ENCODE measurements at regions not wholly inside any gene's neighbourhood (a gene's known extent, or its start where the extent isn't known, plus 50 kb on each side); places are given as distances from the start of the nearest gene placed in this dataset.
"Not testable (repeated sequence)": the region's sequence is repeated elsewhere in the genome, so short reads cannot be mapped to it uniquely, and the experiment has no call there.

DNA sequence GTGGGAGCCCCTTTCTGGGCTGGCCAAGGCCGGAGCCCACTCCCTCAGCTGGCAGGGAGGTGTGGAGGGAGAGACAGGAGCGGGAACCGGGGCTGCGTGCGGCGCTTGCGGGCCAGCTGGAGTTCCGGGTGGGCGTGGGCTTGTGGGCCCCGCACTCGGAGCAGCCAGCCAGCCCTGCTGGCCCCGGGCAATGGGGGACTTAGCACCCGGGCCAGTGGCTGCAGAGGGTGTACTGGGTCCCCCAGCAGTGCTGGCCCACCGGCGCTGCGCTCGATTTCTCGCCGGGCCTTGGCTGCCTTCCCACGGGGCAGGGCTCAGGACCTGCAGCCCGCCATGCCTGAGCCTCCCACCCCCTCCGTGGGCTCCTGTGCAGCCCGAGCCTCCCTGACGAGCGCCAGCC, 1082.5 kb downstream of the PCDH17 start:
- TF ChIP-seq, protein P1, sequence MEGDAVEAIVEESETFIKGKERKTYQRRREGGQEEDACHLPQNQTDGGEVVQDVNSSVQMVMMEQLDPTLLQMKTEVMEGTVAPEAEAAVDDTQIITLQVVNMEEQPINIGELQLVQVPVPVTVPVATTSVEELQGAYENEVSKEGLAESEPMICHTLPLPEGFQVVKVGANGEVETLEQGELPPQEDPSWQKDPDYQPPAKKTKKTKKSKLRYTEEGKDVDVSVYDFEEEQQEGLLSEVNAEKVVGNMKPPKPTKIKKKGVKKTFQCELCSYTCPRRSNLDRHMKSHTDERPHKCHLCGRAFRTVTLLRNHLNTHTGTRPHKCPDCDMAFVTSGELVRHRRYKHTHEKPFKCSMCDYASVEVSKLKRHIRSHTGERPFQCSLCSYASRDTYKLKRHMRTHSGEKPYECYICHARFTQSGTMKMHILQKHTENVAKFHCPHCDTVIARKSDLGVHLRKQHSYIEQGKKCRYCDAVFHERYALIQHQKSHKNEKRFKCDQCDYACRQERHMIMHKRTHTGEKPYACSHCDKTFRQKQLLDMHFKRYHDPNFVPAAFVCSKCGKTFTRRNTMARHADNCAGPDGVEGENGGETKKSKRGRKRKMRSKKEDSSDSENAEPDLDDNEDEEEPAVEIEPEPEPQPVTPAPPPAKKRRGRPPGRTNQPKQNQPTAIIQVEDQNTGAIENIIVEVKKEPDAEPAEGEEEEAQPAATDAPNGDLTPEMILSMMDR (IDR thresholded peaks at IDR 0.05): not testable (repeated sequence)
- TF ChIP-seq POLR2A, EP300 (IDR thresholded peaks at IDR 0.05): not testable (repeated sequence)
